HG03342 (cell line): ENCODE measurements at regions not wholly inside any gene's neighbourhood (a gene's known extent, or its start where the extent isn't known, plus 50 kb on each side); places are given as distances from the start of the nearest gene placed in this dataset.

ENCODE experiments used
- ATAC-seq: cut with Tn5 transposase; IDR thresholded peaks from one replicate; pipeline ENCODE4 v1.9.1; 2021; ENCODE audit warnings: mild to moderate bottlenecking, moderate library complexity; ENCODE audit not compliant: unreplicated experiment

DNA sequence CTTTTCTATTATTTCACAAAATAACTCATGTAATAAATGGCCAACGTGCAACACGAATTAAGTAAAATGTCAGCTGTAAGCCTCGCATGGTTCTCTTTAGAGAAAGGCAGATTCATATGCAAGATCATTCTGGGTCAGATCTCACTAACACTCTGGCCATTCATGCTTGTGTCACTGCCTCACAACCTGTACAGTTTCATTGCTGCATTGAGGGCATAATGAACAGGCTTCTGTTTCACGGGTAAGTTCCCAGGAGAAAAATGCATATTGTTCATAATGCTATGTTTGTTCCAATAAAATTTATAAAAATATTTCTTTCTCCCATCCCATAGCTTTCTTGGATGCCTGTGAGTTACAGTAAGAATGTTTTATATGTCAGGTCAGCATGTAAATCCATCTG lies 734.0 kb upstream of the ANKRD30A start:
- ATAC-seq: no peak

DNA sequence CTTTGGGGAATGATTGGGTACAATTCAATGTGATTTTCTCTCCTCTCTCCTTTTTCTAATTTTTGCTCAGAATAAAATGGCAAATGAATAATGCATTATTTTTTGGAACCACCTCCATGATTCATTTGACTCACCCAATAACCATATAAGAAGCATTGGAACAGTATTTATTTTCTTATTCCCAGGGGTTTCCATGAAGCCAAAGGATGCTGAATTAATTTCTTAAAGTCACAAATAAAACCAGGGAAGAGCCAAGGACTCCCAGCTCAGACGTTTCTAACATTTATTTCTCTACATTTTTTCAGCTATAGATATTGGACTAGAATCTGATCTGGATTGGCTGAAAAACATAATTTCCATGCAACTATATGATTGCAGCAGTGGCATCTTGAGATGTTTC lies 735.2 kb upstream of the ANKRD30A start:
- ATAC-seq: no peak

DNA sequence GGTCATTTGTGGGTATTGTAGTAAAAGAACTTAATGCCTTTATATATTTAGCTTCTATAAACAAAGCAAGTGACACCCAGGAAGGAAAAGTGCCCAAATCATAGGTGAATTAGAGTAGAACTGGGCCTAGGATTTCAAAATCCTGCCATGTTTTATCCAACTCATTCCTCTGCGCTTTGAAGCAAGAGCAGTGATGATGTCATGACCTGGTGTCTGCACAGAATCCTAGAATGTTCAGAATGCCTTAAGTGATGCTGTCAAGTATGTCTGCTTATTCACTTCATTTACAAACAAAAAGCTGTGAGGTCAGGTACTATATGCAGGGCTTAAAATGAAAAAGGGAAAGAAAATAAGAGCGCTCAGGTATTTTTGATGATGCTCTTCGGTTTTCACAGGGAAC lies 737.2 kb upstream of the ANKRD30A start:
- no peak for ATAC-seq

DNA sequence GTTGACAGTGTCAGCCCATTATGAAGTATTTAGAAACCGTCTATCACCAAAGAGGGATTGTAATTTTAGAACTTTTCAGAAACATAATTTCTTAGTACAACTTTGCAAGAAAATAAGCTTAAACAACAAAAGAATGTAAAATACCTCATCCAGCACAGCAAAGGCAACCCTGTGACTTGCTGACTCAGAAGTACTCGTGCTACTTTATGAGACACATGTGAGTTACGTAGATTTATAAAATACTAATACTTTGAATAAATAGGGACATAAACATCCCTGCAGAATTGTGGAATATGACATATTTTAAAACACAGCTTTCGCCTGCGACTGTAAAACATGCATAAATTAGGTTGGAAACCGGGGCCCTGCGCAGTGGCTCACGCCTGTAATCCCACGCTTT lies 739.7 kb upstream of the ANKRD30A start:
- ATAC-seq: no peak

DNA sequence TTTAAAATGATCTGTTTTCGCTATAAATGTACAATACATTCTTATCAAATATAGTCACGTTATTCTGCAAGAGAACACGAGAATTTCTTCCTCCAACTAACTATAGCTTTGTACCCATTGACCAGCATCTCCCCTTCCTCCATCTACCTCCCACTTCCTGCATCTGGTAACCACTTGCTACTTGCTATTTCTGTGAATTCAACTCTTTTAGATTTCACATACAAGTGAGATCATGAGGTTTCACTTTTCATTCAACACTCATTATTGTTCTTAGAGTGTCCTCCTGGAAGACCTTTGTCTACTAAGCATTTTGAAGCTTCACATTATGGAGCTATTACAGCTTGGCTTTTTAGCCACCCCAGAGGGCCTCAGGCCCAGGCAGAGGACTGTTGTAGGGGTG lies 741.3 kb upstream of the FZD8 start:
- no peak for ATAC-seq

DNA sequence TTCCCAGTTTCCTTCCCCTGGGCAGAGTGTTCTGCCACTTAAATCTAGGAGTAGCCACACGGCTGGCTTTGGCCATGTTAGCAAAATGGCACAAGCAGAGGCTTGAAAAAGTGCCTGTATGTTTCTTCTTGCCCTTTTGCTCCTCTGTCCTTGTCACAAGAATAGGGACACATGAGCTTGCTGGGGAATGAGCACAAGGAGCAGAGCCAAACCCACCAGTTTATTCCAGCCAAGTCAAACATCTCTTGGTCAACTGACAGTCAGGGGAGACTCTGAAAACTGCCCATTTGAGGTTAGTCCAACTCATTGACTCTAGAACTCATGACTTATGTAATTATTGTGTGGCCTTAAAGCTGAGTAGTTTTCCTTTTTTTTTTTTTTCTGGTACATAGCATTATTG lies 739.7 kb upstream of the FZD8 start:
- no peak for ATAC-seq

DNA sequence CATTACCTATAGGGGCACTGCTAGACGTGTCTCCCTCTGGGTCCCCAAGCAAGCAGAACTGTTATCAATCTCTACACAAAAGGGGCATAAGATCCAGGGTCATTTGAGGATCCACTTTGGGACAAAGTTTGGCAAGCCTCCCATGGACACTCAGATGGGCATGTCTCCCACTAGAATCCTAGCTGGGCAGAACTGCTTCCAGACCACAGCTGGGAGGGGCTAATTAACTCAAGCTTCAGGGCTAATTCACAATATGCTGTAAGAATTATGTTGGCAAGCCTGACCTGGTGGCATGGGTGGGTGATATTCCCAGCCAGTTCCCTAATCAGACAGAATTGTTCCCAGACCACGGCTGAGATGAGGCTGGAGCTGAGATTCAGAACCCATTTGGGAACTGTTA lies 738.4 kb upstream of the FZD8 start:
- no peak for ATAC-seq

DNA sequence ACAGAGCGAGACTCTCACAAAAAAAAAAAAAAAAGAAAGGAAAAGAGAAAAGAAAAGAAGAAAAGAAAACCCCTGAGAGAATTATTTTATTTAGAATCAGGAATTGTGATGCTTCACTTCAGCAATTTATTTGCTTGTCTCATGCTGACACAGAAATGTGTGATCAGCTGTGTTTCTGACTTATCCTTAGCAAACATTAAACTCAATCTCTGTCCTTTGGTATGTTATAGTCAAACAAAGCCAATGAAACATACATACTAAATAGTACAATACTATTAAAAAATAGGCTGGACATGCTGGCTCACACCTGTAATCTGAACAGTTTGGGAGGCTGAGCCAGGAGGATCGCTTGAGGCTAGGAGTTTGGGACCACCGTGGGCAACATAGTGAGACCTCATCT lies 733.0 kb upstream of the FZD8 start:
- no peak for ATAC-seq

DNA sequence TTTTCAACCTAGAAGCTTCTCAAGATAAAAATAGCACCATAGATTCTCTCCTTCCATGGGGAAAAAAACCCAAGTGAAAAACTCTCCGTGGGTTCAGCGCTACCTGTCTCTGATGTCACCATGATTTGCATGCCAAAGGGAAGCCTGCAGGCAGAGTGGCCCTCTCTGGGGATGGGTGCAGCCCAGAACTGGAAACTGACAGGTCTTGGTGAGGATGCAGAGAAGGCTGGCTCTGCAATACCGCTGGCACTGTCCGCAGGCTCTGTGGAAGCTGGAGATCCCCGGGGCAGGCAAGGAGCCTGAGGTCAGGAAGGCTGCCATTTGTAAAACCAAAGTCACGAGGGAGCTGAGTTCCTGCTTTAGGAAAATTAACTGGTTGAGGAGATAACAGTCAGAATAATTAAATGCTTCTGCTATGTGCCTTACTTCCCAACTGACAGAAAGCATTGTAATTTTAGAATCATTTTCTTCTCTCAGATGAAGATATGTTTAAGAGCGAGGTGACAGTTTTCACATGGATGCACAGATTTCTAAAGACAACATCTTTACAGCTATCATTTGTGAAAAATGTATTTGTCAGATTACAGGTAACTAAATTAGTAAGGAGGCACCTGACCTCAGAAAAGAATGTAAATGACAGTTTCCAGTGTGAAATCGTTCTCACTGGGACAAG lies 731.5 kb upstream of the FZD8 start:
- ATAC-seq: no peak

DNA sequence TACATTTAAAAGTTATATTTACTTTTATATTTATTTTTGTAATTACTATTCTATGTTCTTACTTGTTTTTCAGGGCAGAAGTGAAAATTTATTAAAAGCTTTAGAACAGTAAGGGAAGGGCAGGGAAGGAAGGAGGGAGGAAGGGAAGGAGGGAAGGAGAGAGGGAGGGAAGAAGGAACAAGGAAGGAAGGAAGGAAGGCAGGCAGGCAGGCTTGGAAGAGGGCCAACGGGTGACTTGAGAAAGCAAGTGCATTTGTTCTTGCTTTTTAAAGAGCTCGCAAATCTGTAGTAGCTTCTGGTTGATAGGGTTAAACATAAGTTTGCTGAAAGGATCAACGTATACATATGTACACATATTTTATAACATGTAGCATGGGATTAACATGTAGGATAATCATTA lies 725.3 kb upstream of the FZD8 start:
- ATAC-seq: no peak

DNA sequence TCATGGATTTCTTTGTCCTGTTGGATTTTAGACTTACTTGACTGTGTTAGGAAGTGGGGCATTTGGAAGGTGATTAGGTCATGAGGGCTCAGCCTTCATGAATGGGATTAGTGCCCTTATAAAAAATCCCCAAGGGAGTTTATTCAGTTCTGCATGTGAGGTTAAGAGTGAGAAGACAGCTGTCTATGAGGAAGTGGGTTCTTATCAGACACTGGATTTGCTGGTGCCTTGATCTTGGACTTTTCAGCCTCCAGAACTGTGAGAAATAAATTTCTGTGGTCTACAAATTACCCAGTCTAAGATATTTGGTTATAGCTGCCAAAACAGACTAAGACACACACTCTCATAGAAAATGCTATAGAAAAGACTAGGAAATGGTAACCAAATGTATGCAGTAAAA lies 724.7 kb upstream of the FZD8 start:
- no peak for ATAC-seq

DNA sequence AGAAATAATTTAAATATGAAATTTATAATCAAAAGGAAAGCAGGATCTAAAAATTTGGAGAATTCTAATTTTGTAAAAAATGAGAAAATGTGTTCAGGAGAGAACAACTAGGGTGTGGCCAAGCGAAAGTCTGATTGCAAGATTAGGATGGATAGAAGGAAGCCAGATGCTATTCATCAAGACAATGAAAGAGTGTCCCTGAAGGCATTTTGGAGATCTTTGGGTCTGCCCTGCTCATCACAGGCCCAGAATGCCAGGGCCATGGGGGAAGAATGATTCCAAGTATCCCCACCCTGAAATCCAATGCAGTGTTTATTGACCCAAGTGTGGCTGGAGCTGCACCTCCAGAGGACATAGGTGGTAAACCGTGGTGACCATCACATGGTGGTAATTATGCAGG lies 724.0 kb upstream of the FZD8 start:
- ATAC-seq: no peak

DNA sequence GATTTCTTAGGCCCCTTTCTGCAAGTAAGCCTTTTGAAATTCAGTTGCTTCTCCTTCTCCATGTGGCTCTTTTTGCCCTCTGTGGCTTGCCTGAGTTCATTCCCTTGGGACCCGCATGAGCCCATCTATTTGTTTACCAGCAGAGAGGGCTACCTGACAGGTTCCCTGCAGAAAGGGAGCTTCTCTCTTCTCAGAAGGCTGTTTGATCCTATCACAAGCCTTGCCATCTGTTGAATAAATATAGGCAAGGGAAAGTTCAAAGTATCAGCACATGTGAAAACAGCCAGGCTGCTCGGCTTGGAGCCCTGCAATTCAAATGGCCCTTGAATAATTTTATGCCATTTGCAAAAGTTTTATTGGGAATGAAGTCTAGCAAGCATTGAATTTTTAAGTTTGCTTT lies 720.2 kb upstream of the FZD8 start:
- no peak for ATAC-seq

DNA sequence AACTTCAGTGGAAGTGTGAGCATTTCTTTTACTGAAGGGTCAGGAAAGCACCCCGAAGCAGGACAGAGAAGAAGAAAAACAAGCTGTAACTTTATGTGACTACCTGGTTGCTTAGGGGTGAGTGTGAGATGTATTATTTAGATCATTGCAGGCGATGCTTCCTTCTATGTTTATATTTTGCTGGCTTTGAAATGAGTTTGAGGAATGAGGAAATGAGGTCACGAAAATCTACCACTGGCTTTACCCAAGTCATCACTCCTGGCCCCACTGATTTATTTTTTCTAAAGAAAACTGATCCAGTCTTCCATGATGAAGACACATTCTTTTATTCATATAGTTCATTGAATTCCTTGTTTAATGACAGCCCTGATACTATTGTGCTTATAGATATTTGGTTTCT lies 716.6 kb upstream of the FZD8 start:
- ATAC-seq: no peak

DNA sequence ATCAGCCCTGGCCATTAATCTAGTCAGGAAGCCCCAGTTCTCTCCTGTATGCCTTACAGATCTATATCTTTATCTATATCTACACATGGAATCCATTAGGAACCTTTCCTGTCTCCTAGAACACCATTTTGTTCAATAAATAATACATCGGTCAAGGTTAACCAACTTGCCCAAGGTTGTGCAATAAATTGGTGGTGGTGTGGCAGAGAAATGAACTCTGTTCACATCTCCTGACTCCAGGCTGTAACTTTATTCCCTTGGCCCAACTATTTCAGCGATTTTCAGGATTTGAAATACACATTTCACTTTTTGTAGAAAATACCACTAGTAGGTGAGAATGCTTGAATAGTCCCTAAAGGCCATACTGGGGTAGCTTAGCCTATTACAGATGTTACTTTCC lies 712.5 kb upstream of the FZD8 start:
- no peak for ATAC-seq

DNA sequence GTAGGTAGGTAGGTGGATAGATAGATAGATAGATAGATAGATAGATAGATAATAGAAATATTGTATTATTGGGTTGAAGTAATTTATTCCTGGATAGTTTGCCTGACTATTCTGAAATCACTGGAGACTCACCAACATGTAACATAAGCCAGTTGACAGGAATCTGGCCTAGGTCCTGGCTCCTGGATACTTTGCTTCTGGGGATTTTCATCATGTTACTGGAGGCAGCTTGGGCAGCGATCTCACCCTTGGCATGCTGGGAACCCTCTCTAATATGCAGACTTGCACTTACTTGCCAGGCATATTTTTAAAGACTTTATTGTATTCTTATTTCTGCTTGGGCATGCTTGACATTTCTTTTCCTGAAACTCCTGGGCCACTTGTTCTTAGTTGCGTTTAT lies 709.1 kb upstream of the FZD8 start:
- ATAC-seq: no peak

DNA sequence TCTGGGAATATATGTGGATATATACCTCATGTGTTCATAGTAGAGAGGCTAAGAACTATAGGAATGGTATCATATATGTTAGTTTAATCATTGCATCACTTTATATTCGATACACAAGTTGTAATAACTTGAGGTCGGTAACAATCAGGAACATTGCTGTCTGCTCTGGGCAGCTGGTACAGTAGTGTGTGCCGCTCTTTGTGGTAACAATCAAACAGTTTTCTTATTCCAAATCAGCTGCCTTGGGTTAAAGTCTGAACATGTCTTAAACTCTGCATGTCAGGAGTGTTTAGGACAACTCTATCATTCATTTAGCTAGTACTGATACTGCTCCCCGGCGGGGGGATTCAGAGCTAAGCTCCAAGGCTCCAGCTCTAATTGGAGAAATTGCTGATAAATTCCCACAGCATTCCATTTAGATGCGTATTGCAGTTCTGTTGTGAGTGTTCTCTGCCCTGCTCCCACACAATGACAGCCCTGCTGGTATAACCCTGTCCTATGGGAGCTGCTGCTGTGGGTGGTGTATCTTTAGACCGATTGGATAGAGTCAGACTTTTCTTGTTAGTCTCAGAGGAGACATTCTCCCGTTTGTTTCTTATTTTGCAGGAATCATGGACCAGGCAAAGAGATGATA lies 707.5 kb upstream of the FZD8 start:
- ATAC-seq: no peak

DNA sequence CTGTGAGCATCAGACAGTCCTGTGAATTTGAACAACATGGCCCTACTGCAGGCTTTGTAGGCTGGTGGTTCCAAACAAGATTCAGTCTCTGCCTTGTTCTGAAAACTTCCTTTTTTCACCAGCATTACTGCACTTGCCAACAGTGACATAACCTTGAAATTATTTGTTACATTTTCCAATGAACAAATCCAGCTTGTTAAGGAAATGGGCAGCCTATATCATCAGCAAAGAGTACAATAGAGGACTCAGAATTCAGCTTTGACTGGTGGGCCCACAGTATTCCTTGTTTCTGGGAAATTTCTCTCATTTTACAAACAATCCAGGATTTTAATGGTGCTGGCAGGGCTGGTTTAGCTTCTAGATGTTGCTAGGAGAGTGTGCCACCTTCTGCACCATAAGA lies 703.7 kb upstream of the FZD8 start:
- ATAC-seq: no peak

DNA sequence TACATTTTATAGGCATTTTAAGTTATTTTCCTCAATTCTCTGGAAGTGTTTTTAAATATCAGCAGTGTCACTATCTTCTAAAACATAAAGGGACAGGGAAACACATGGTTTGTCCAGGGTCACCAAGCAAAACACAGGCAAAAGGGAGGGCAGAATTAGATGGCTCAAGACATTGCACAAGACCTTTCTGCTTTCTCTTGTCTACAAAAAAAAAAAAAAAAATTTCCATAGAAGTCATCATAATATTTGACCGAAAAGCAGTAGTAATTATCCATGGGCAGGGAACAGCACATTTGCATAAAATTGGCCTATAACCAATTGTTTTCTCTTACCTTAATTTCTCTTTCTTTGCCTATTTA lies 703.1 kb upstream of the FZD8 start:
- ATAC-seq: no peak

DNA sequence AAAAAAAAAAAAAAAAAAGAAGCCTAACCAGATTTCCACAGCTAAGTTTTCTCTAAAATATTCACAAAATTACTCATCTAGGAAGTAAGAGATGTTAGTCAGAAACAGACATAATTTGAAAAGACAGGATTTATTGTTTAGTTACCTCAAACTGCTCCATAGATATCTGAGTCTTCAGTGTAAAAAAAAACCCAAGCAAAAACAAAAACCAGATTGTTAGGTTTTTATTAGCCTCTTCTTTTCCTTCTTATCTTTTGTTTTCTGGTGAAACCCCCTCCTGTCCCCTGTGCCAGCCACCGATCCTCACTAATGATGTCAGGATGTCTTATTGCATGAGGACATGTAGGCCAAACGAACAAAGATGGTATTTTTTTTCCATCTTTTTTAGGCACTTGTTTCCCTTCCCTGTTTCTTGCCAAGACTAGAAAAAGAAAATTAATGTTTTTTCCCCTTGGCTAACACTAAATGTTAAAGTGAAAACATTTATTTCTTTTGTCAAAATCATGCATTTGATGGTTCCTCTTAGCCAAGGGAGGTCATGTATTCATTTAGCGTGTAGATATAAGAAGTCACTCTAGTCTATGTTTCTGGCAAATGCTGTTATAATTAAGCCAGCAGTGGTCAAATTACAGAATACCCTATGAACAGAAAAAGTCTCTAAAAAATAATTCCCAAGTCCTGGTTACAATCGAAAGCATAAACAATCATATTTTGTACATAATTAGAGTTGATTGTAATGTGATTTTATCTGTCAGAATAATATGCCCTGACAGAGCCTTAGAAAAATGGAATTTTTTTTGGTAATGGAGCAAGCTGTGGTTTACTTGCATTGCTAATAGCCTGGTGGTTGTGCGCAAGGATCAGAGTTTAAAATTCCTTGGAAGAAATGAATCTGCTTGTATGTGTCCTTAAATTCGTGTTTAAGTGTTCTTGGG lies 702.4 kb upstream of the FZD8 start:
- no peak for ATAC-seq

DNA sequence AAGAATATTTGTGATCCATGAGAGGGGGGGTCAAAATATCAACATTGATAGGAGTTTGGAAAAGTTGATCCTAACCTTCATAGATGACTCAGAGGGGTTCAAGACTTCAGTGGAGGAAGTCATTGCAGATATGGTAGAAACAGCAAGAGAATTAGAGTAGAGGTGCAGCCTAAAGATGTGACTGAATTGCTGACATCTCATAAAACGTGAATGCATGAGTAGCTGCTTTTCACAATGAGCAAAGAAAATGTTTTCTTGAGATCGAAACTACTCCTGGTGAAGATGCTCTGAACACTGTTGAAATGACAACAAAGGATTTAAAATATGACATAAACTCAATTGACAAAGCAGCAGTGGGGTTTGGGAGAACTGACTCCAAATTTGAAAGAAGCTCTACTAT lies 700.7 kb upstream of the FZD8 start:
- no peak for ATAC-seq

DNA sequence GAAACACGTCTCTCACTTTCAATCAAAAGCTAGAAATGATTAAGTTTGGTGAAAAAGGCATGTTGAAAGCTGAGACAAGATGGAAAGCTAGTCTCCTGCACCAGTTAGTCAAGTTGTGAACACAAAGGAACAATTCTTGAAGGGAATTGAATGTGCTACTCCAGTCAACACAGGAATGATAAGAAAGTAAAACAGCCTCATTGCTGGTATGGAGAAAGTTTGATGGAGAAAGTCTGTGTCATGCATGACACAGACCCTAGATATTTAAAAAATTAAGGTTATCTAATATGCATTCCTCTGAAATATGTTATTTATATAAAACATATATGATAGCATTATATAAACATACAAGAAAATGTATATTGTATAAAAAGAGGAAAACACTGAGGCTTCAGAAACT lies 699.4 kb upstream of the FZD8 start:
- ATAC-seq: no peak
